ENCODE measurements at regions not wholly inside any gene's neighbourhood (a gene's known extent, or its start where the extent isn't known, plus 50 kb on each side); places are given as distances from the start of the nearest gene placed in this dataset.
"Not testable (repeated sequence)": the region's sequence is repeated elsewhere in the genome, so short reads cannot be mapped to it uniquely, and the experiment has no call there.

DNA sequence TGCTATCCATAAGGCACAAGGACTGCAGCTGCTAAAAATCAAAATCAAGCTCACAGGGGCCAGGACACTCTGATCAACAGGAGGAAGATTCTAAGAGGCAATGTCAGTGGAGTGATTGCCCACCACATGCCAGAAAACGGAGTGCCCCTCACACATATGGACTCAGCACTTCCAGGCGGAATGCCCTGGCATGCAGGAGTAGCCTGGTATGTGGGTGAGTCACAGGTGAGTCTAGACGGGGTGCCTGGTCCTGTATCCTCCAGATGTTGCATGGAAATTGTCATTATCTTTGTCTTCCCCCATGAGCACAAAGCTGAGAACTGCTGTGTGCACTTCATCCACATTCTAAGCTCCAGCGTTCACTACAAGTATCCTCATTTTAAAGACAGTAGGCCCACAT is 129.2 kb upstream of the FOXD4L5 start:
- not testable (repeated sequence) for DNase-seq

DNA sequence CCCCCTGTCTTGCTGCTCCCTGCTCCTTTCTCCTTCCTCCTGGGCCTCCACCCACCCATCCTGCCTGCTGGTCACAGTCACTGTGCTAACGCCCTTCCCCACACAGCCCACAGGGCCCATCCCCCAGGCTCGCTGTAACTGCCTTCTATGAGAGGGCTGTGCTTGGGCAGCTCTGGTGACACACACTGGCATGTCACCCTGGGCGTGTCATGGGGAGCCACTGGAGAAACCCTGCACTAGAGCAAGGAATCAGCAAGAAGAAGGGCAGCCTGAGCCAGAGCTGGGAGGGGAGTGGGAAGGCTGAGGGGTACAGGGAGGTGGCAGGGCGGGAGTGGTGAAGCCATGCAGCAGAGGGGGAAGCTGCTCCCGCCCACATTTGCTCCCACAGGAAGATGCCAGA is 128.4 kb upstream of the FOXD4L5 start:
- DNase-seq, result not testable (repeated sequence)

DNA sequence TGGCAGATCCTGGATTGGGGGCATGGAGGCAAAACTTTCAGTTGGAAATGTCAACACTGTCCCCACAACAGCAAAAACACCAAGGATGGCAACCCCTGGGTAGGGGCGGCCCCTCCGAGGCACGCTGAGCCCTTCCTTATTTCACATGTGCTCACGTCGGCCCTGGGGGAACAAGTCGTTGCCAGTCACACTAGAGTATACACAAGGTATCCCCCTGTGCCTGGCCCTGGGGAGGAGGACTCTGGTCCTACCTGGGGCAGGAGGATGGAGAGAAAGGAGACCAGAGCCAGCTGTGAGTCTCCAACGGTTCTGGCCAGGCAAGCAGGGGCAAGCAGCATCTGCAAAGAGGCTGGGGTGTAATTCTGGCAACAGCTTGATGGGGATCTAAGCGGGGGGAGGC is 126.9 kb upstream of the FOXD4L5 start:
- DNase-seq, result no peak

DNA sequence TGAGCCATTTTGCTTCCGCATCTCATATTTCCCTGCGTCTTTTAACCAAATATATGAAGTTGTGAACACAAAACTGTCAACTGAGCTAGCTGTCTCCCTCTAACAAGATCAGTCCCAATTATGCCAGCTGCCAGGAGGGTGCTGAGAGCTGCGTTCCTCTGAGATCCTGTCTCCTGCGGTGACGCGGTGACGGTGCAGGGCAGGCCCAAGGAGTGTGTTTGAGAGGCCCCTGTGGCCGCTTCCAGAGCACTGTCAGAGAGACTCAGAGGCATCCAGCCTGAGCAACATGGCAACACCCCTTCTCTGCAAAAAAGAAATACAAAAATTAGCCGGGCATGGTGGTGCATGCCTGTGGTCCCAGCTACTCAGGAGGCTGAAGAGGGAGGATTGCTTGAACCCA is 126.3 kb upstream of the FOXD4L5 start:
- DNase-seq, result no peak

DNA sequence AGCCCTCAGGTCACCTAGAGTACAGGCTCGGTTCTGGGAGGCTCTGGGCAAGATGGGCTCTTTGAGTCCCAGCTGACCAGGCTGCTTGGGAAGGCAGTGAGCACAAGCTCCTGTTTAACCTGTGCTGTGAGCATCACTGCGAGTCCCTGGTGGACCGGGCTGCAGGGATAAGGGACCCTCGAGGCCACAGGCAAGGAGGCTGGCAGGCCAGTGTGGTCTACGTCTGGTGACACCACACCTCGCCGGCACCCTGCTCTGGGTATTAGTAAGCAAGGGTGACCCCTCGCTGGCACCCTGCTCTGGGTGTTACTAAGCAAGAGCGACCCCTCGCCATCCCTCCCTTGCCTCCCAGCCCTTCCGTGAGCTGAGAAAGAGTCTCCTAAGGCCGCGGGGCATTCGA is 125.9 kb upstream of the FOXD4L5 start:
- DNase-seq, result no peak

DNA sequence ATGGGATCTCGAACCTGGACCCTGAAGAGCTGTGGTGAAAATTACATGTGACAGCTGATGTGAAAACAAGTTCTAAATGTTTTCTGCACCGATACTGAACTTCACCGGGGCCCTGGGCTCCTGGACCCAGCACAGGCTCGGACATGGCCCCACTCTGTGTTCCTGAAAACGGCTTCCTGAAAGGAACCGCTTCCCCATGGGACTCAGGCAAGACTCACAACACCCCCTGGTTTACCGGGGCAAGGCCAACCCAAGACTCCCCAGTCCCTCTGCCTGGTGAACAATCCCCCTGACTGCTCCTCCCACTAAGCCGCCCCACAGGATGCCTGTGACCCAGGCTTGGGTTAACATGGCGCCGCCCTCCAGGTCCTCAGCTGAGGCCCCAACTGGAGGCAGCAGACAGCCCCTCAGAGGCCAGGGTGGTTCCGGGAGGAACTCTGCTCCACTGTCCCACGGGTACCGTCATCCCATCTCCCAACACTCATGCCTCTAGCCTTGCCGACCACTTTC is 124.5 kb upstream of the FOXD4L5 start:
- no peak for DNase-seq

DNA sequence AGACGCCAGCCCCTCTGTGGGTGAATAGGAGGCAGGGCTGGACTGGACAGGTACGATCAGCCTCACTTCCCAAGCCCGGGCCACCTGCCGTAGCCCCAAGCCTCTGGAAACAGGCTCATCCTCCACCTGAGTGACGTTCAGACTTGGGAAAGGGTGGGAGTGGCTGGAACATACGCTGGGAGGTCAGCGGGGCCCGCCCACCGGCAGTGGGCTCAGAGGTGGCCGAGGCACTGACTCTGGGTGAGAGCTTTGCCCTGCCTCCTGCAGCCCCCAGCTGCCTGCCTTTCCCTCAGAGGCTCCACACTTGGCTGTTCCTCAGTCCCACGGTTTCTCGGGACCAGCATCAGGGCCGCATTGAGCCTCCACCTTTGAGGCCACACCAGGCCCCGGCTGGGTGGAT is 123.8 kb upstream of the FOXD4L5 start:
- not testable (repeated sequence) for DNase-seq

DNA sequence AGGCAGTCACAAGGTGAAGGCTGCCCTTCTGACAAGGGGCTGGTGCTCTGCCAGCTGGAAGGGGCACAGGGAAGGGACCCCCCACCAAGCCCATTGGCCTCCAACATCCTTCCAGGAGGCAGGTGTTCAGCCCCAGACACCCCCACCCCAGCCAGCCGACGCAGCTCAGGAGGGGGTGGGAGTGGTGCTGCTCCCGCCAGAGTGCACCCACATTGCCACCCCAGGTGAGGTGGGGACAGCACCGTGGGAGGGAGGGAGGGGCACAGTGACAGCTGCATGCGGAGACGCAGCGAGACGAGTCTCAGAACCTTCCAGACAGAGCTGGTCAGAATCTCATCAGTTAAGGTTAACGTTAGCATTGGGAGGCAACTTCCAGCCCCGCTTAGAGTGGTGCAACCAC is 121.6 kb upstream of the FOXD4L5 start:
- not testable (repeated sequence) for DNase-seq

DNA sequence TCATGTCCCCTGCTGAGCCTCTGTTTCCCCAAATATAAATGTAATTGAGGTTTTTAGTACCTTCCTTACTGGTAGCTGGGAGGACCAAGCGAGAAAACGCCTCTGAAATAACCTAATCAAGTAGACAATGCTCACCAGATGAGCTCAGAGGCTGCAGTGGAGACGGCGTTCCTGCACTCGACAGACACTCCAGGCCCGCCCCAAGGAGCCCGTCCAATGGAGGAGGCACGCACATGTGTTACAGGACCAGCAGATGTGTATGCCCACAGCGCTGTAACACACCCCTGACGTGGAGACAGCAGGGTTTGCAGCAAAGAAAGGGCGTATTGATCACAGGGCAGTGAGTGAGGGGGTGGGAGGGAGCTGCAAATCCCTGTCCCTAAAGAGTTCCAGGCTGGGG is 120.8 kb upstream of the FOXD4L5 start:
- not testable (repeated sequence) for DNase-seq

DNA sequence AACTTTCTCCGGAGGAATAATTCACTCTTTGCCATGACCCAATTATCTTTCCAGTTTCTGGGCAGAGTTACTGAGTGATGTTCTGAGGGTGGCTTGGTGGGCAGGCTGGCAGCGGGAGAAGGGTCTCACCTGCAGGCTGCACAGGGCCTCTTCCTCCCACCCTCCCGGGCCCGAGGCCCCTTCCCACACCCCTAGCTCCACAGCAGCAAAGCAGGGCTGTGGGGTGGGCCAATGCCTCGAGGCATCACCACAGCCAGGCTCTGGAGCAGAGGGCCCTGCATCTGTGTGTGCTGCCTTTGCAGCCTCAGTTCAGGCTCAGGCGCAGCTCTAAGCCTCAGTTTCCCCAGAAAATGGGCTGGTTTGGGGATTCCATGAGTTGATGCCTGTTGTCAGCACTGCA is 120.2 kb upstream of the FOXD4L5 start:
- DNase-seq, result no peak

DNA sequence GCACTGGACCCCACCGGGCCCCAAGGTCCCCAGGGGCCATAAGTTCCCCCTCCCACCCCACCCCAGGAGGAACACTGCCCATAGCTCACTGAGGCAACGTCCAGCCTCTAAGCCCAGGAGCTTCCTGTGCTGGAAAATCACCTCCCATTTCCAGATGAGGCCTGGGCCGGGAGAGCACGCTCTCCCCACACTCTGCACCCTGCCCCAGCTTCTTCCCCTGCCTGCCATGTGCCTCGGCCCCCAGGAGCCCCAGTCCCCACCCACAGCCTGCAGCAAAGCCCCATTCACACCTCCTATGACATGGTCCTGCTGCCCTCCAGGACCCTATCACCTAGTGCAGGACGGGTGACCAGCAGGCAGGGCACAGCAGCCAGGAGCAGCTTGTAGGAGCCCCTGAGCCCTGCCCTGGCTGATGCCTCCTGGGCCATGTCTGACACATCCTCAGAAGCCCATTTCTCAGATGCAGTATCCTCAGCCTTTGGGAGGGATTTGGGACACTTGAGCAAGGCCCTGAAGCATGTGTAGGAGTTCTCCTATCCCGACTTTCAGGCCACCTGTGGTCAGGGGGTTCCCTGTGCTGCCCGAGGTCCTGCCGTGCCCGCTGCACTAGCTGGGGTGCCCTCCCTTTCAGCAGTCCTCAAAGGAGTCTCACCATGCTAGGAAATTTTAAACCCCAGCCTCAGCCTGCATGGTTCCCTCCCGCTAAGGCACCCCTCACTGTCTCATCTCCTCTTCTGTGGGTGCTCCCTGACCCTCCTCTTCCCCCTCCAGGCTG is 119.4 kb upstream of the FOXD4L5 start:
- DNase-seq, result no peak

DNA sequence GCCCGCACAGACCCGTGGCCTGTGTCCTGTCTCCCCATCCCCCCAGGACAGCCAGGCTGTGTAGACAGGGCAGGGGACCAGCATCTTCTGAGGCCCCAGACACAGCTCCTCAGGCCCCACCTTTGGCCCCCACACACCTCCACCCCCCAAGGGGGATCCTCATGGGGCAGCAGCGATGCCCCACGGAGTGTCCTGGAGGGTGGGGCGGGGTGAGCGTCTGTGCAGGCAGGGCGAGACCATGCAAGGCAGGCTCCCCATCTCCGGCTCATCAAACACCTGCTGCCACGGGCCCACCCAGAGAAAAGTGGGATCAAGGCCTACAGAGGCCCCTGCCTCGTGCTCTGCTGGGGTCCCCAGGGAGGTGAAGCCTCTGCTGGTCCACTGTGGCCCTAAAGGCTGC is 118.7 kb upstream of the FOXD4L5 start:
- DNase-seq, result no peak

DNA sequence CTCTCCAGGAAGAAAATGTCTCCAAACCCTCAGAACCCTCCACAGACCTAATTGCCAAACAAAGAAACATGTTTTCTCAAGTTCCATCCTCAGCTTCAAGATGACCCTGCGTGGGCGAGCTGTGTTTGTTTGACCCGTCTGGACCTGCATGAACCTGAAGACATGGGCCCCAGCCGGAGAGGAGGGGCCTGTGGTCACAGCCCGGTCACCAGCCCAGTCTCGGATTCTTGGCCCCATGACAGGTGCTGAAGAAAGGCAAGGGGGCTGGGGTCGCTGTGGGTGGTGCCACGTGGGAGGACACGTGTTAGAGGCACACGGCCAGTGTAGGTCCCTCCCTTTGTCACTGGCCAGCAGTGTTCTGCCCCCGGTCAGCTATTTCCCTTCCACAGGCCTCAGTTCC is 118.1 kb upstream of the FOXD4L5 start:
- not testable (repeated sequence) for DNase-seq

DNA sequence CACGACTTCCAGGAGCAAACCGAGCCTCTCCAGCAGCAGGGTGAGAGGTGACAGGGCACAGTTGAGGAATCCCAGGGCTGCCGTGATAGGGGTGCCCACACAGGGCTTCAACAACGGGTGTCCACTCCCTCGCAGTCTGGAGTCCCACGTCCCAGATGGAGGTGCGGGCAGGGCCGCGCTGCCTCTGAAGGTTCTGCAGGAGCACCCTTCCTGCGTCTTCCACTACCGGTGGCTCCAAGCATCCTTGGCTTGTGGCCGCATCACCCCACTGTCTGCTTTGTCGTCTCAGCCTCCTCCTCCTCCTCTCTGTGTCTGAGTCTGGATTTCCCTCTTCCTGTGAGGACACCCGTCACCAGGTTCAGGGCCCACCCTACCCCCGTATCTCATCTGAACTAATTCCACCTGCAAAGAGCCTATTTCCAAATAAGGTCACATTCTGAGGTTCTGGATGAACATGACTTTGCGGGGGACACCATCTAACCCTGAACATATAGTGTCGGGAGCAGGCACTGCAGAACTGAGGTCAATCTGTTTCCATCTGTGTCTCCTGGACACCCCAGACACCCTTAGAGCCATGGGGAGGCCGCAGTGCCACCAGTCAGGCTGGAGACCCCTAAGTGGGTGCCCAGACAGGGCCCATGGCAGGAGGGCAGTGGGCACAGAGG is 117.3 kb upstream of the FOXD4L5 start:
- DNase-seq, result not testable (repeated sequence)

DNA sequence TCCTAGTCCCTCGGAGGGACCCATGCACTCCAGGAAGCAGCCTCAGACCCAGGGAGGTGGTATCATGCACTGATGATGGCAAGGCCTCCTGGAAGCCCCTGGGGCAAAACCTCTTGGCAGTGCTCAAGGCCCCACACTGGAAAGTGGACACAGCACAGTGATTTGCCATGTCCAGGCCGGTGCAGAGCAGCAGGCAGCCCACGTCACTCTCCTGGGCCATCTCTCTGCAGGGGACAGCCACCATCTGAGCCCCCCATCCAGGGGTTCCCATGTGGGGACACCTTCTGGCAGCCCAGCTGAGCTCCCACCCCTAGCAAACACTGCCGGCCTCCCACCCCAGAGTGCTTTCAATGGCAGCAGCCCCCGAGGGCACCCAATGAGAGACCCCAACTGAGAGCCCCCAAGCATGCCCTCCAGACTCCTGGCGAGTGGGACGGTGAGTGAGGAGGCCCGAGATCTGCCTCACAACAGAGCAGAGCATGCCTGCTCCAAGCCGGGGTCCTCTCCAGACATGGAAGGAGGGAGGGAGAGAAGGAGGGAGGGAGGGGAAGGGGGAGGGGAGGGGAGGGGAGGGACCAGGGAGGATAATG is 116.5 kb upstream of the FOXD4L5 start:
- not testable (repeated sequence) for DNase-seq

DNA sequence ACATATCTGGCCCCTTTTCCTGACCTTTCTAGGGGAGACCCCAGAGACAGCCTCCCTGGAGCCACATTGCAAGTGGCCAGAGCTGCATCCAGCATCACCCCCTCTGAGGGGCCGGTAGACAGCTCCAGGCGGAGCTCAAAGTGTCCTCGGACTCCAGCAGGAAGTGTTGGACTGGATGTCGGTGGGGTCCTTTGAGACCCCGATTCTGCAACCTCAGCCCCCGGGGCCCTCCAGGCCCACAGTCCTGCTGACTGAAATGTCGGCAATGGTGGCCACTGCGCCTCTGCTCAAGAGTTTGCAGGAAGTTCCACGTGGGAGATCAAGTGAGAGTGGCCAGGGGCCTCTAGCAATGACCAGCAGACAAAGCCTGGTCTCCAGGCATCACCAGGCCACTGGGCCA is 115.9 kb upstream of the FOXD4L5 start:
- no peak for DNase-seq

DNA sequence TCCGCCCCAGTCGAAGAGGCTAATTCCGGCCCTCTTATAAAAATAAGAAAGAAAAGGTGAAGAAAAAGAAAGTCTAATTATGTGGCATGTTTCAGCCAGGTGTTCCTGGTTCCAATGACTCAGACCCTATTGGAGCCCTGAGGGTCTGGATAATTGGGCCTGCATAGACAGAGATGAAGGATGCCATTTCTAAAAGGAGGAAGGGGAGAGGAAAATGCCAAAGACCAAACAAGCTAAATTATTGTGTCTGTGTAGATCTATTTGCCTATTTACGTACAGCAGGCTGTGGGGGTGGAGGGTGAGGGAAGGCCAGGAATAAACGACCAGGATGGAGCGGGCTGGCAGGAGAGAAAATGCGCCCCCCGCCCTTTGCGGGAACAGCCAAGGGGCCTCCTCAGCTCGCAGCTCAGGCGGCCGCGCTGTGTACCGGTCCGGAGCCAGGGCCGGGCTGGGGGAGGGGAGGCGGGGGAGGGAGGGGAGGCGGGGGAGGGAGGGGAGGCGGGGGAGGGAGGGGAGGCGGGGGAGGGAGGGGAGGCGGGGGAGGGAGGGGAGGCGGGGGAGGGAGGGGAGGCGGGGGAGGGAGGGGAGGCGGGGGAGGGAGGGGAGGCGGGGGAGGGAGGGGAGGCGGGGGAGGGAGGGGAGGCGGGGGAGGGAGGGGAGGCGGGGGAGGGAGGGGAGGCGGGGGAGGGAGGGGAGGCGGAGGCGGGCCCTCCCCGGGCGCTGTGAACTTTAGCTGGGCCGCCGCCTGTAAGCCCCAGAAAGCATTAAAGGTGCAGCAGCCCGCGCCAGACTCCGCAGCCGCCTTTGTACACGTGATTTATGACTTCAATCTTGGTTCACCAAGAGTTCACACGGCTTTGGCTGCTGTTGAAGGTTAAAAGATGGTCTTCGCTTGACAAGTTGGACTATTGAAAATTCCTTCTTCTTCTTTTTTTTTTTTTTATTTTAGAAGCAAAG is 113.0 kb upstream of the FOXD4L5 start:
- not testable (repeated sequence) for DNase-seq

DNA sequence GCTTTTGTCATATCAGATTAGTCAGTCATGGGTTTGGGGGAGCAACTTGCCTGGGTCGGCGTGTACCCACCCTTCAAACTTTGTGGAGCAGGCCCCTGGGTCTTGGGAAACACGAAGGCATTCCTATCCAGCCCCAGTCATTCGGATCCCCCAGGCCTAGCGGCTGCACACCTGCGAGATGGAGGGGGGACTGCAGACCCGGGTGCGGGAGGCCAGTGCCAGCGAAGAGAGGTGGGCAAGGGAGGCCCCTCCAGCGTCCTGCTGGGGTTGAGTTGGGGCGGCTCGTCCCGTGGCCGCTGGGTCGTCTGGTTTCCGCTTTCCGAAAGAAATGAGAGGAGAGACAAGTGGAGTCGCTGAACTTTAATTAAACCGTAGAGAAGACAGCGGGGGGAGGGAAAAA is 112.2 kb upstream of the FOXD4L5 start:
- not testable (repeated sequence) for DNase-seq

DNA sequence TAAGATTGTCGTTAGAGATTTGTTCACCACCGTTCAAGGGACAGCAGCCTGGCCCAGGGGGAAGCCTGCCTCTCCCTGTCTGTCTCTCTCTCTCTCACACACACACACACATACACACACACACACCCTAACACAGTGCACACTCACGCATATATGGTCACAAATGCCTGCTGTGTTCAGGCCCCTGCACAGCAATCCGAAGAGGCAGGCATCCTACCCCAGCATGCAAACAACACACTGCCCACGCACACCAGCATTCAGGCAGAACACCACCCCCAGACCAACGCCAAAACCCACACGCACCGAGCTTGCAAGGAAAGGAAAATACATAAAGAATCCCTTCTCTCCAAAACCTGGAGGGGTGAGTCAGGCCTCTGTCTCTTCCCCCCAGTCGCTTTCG is 111.6 kb upstream of the FOXD4L5 start:
- not testable (repeated sequence) for DNase-seq

DNA sequence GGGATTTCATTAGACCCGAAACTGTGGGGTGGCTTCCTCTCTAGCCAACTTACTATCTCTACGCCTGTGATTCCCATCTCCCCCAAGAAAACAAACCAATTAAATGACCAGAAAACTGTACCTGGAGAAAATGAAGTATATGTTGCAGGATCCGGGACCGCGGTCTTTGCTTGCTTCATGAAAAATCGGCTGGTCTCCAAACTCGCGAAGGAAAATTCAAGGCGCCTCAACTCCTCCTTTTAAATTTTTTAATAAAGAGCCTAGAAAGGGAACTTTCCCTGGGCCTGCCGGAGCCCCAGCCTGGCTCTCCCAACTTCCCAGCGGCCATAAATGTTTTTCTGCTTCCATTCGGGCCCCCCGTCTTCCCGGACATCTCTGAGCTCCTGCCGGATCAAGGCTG is 110.8 kb upstream of the FOXD4L5 start:
- DNase-seq, result not testable (repeated sequence)

DNA sequence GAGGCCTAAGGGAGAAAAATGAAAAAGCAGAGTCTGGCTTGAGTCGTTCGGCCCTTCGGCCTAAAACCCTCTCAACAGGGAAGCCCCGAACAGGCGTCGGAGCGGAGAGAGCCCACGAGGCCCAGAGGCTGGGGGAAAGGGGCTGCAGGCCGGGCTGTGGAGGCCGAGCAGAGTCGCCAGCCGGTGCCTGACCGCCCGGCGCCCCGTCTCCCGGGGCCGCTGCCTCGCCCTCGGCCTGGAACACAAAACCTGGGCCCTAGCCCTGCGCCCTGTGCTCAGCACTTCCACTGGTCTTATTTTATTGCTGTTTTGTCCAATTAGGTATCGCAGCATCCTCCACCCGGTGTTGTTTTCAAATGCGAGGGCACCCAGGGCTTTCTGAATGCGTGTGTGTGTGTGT is 110.1 kb upstream of the FOXD4L5 start:
- DNase-seq, result not testable (repeated sequence)

DNA sequence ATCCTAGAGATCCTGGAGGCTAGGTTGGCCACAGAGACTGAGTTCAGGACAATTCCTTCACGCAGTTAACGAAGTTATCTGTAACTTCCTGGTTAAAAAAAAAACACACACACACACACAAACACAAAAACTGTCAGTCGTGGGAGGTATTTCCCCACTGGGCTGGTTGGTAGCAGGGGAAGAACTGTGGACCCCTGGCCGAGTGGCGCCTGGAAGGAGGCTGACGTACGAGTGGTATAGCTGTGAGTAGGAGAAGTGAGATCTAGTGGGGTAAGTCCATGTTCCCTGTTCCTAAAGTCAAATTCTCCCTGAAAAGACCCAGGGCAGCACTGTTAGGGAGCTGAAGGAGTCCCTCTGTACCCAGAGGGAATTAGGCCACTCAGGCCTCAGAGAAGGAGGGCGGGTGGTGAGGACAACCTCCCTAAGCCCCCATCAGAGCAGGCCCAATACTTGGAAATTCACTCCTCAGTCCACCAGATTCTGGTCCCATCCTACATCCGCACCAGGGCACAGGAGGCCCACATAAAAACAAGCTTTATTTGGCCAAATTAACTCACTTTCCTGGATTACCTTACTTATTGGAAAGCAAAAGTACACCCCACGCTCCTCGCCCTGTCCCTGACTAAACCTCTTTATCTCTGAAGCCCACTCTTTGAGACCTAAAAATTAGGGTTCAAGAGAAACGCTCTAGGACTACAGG is 108.3 kb upstream of the FOXD4L5 start:
- DNase-seq, result not testable (repeated sequence)

All from CD4-positive, alpha-beta T cell treated with Interleukin-4 for 1 hour (primary cell).